ENCODE measurements at regions not wholly inside any gene's neighbourhood (a gene's known extent, or its start where the extent isn't known, plus 50 kb on each side); places are given as distances from the start of the nearest gene placed in this dataset.

DNA sequence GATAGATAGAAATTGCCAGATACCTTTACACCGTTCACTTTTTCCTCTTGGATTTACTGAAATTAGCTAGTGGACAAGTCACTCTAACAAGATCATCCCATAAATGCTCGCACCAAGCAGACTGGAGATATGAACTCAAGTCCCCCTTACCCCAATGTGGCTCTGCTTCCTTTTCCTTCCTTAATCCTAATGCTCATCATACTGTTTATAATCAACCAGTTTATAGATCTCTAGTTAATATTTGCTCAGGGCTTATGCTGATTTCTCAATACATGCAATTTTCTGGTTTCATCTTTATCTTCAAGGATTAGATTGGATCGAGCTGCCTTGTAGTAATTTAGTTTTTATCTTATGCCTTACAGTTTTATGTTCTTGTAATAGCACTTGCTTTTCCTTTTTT lies 318.3 kb upstream of the KLHL29 start:
- DNase-seq: no peak

DNA sequence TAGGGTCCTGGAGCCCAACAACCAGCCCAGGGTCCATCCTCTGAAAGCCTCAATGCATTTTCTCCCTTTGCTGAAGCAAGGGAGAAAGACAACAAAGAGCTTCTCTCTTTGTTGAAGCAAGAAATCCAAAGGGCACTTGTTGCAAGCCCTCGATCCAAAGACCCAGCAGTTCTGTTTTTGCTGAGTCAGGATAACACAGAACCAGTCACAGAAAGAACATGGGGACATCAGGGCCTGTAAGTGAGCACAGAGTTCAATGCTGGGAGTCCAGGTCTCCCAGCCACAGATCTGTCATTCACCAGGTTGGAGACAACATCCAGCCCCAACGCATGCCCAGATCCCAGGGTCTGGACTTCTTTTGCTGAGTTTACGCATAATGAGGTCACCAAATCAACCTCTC lies 315.8 kb upstream of the KLHL29 start:
- DNase-seq: no peak

DNA sequence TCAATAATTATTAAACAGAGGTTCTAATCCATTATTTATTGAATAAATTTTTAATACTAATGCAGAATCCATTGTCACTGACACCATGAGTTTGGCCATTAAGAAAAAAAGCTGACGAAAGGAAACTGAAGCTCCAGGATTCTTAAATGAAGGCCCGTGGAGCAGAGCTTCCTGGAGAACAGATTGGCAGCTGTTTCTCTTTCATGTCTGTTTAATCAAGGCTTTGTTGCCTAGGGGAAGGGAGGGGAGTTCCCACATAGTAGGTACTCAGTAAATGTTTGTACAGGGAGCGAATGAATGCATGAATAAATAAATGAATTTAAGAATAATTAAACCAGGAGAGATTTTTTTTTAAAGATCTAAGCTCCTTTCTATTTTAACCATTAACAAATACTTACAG lies 315.1 kb upstream of the KLHL29 start:
- DNase-seq: no peak

DNA sequence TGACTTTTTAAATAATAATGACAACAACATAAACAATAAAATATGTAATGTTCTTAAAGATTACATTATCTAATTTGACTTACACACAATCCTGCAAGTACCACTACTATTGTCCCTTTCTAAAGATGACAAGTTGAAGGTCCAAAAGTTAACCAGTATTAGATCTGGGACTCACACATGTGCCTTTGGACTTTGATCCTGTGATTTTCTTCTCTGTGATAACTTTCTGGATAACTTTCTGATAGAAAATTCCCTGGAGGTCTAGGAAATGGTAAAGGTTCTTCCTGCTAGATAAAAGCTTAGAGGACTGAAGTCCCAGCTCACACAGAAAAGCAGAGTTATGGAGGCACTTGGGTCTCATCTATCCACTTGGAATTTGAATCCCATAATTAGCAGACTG lies 311.9 kb upstream of the KLHL29 start:
- DNase-seq: no peak

DNA sequence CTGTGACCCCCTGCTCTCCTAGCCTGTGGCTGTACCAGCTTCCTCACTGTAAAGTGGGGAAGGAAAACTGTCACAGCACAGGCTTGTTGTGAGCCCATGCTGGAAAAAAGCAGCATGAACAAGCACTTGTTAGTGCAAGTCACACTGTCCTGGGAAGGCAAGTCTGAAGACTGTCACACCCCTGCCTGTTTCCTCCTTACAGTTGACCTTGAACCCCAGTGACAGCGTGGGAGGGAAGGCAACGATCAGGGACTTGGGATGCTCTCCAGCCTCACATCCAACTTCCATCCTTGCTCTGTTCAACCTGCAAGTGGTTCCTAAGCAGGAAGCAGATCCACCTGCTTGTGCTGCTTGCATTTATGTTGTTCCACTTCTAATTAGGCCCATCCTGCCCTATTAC lies 311.3 kb upstream of the KLHL29 start:
- no peak for DNase-seq

DNA sequence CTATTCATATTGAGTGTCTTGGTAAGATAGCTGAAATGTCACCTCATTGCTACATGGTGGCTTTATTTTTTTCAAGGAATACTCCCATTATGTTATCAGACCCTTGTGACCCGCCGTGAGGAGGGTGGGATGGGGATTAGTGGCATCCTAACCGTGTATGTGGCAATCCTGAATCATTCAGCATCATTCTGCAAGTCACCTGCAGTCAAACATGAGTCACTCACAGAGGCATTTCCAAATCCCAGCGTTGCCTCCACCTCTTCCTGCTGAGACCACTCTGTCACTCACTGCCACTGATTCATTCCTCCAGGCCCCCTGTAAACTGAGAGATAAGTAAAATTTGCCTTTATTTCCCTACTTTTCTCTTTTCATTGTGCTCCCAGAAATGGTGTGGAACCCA lies 307.4 kb upstream of the KLHL29 start:
- no peak for DNase-seq

DNA sequence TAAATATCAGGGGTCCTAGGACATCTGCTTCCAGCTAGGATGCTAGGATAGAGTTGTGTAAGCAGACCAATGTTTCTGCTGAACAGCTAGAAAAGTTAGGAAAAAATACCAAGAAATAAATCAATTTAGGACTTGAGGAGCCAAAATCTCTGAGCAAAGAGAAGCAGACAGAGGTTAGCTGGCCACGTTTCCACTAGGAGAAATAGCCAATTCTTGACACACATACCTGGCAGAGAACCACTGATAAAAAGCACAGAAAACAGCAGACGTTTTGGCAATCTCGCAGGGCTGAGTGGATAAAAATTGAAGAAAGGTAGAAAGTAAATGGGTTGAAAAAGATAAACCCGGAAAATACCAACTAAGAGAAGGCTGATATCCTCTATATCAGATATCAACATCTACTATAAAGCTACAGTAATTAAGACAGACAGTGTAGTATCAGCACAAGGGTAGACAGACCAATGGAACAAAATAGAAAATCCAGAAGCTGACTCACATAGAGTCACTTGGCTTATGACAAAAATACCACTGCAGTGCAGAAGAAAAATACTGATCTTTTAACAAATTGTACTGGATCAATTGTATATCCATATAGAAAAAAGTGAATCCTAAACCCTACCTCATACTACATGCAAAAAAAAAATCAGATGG lies 306.1 kb upstream of the KLHL29 start:
- DNase-seq: no peak

DNA sequence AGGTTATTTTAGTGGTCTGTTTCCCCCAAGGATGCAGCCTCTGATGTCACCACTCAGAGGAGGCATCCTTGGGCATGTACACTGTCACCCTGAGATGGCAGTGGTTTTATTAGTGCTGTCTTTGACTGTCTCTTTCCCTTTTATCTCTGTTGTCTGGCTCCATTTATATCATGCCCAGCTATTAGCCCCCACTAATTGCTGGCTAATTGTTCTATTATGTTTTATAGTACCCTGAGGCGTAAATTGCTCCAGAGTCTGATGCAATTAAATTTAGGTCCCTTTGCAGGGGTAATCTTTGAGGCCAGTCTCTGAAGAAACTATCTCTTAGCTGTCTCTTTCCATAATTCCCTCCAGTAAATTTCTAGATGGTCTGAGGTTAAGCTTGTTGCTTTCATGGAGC lies 301.0 kb upstream of the KLHL29 start:
- DNase-seq: no peak

DNA sequence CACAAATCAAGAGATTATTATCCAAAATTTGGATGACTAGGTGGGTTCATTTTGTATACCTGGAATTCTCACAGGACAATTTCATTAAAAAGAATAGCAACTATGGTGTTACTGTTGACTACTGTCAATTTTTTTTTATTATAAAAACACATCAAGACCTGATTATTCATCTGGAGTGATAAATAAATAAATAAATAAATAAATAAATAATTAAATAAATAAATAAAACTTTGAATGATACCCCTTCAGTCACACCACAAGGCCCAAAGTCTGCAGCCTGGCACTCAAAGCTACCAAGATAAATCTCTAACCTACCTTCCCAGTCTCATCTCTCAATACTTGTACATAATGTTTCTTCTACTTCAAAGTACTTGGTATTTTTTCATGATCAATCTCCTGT lies 294.0 kb upstream of the KLHL29 start:
- no peak for DNase-seq

DNA sequence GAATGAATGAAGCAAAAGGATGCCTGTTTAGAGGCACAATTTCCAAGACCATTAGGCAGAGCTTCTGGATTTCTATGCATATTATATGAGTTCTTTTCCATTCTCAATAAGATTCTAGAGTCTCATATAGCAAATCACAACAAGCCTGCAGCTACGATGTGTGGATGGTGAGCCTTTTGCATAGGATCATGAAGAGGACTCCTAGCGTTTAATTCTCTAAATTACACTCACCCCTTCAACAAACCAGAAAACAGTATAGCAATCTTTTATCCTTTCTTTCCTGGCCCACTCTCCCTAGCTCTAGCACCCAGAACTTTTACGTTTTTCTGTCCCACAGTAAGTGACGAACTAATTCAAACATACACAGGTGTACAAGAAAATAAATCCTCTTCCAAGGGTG lies 293.1 kb upstream of the KLHL29 start:
- DNase-seq: no peak

DNA sequence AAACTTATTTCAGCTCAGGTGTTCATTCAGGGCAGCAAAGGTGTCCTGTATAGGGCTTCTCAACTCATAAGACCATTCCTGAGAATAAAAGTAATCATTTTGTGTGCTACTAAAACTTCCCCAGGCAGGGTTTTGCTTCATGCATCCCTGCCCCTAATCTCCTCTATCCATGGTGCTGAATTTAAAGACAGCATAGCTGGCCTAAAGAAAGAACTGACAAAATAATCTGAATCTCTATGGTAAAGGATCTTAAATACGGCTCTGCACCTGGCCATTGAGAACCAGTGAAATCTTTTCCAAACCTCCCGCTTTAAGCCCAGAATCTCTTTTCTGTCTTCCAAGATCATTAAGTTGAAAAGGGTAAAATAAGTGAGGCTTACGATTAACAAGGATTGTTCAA lies 292.1 kb upstream of the KLHL29 start:
- DNase-seq: peak; percentile 12

DNA sequence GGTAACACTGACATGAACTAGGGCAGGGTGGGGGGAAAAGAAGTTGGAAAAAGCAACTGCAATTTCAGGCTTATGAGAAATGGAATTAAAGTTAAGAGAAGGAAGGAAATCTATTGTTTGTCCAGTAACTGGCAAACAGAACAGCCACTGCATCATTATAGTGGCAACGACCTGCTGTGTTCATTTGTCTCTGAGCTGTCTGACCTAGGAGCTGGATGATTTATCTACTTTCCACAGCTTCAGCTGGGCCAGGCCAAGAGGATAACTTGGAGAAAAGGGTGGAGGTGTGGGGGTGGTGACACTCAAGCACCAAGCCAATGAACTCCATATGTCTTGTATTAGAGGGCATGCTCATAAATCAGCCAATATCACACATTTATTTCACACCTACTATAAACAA lies 291.5 kb upstream of the KLHL29 start:
- DNase-seq: no peak

DNA sequence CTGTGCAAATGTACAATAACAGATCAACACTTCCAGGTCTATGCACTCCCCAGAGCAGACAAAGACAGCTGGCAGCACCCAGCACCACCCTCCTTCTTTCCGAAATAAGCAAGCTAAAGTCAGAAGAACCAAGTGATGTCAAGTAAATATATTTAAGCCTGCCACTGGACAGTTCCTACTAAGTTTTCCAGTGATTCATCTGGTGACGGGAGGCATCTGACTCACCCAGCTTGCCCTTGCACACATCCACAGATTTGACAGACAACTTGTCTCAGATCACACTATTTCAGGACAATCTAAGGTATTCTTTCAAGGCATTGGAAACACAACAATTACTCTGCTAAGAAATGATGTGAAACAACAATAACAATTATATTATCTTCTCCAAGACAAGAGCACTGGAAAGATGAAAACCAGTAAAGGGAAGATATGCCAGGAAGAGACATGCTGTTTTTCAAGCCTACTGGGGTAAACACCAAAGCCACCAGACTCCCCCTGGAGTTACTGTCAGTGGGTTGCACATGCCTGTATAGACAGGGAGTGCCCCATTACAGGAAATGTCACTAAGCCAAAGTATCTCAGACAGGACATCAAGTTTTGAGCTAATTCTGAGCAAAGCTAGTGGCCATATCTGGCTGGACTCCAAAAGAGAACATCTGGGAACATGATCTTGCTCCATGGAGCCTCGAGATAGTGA lies 287.9 kb upstream of the KLHL29 start:
- DNase-seq: no peak

DNA sequence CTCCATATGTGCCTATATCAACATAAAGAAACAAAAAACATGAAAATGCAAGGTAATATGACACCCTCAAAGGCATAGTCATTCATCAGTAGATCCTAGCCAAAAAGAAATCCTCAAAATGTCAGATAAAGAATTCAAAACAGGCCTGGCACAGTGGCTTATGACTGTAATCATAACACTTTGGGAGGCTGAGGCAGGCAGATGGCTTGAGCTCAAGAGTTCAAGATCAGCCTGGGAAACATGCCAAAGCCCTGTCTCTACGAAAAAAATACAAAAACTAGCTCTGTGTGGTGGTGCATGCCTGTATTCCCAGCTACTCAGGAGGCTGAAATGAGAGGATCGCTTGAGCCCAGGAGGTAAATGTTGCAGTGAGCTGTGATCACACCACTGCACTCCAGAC lies 284.6 kb upstream of the KLHL29 start:
- no peak for DNase-seq

DNA sequence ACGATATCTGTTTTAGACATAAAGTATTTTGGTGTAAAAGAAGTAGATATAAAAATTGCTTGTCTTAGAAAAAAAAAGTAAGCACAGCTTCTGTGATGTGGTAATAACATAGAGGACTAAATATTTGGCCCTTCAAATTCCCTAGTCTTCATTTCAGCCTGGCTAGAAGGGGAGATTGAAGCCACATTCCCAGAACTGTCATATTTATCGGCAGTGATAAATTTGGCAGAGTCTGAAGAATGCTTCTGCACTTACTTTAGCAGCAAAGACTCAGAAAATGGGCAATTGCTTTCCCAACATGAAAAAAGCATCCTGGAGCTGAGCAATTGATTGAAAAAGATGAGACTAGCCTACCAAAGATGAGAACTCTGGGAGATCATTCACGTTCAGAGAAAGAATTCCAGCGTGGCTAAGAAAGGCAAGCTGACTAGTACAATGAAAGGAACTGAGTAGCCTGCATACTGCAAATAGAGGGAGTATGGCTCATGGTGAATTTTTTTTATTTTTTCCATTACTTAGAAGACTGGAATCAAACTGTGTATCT lies 278.7 kb upstream of the KLHL29 start:
- DNase-seq: no peak

DNA sequence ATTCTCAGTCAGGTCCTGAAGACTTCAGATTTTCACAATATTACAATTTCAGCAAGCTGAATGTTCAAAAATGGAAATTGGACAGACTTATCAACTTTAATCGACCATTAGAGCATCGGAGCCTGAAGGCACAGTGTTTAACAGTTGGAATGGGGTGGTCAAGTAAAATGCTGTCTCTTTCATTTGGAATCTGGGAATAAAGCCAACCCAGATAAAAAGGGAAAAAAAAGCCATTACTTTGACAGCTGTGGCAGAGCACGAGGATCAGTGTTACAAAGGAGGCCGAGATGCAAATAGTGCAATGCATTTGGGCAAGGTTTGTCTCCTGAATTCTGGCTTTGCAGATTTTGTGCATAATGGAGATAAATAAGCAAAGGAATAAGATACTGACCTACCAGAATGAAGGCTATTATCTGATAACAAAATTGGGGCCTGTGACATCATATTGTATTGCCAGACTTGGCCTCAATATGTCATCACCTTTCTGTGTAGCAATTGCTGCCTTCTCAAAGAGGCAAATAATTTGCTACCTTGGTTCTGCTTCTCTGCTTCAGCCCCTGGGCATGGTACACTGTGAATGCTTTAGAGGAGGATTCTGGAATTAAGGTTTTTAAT lies 277.5 kb upstream of the KLHL29 start:
- DNase-seq: no peak

DNA sequence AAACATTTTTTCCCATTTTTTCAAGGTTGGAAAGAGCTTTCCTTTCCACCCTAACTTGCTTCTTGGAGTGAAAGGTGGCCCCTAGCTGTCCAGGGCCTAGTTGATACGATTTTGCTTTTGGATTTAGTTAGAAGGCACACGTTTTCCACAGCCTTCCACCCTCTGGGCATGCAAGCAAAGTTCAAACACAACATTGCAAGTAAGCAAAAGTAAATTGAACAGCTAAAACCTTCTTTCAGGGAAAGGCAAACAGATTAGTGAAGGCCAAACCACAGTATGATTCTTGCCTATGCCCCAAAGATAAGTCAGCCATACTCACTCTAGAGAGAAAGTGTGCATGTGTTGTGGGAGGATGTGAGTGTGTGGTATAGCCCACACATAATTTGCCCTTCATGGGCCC lies 273.7 kb upstream of the KLHL29 start:
- no peak for DNase-seq

DNA sequence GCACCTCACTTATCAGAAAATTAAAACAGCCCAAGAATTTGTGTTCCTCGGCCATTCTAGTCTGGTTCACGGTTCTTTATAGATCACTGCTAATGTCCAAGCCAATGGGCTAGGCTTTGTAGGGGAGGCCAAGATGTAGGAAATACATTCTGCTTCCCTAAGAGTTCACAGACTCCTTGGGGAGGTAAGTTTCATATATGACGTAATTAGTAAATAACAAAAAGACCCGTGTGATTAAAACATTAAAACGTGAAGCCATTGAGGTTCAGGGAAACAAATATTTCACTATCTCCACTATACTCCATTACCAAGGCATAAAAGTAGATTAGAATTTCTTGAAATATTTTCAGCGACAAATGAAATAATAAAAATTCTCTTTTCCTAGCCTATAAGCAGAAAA lies 272.5 kb upstream of the KLHL29 start:
- no peak for DNase-seq

DNA sequence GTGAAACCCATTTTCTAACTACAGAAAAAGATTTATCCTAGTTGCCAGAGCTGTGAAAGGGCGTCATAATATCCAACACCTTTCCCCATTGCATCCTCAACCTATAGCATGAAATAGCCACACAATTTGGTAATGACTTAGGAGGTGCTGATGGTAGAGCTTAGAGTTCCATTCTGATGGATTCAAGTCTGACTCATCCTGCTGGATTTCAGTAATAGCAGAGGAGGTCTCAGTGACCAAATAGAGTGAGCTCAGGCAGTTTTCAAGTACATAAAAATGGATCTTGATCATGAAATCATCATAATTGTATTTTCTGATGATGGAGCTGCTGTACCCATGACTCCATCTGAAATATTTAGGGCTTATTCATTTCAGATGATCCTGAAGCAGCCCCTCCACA lies 270.7 kb upstream of the KLHL29 start:
- no peak for DNase-seq

DNA sequence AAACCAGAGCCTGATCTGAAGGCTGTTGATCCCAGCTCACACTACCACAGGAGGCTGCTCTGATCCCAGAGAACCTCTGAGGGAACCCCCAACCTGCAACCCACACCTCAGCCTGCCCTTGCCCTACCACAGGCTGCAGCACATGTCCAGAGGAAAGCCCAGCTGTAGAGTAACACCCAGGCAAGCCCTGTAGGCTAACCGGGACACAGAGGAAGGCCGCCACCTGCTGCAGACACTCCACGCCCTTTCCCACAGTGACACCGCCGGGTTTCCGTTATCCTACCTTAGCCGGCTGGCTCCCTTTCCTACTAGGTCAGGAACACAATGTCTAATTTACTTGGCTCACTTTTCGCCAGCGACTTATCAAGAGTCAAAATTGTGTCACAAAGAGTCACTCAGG lies 266.7 kb upstream of the KLHL29 start:
- DNase-seq: no peak

DNA sequence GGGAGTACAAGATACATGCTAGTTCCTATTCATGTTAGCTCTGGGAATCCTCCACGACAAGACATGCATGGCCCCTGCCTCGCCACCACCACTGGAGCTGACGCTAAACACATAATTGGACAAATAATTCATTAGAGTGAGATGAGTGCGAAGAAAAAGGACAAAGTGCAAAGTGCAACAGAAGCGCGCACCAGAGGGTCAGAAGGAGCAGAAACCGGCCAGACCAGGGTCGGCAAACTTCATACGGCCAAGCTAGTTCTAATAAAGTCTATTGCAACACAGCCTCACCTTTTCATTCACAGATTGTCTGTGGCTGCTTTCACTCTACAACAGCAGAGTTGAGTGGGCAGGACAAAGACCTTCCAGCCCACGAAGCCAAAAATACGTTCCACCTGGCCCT lies 266.1 kb upstream of the KLHL29 start:
- DNase-seq: no peak

DNA sequence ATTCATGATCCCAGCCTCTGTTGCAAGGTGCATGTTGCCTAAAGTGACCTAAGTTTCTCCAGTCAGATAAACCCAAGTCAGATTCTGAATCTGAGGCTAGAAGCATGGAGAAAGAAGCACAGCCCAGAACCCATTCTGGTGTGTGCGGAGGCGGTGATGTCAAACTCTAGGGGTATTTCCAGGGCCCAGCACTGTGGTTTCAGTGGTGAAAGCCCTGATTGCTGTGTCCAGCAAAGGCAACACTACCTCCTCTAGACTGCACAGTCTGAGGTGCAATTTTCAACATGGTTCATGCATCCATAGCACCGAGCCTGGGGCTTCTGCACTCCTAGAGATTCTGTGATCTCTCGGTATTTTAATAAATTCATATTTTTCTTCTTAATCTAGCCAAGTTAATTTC lies 264.8 kb upstream of the KLHL29 start:
- no peak for DNase-seq

DNA sequence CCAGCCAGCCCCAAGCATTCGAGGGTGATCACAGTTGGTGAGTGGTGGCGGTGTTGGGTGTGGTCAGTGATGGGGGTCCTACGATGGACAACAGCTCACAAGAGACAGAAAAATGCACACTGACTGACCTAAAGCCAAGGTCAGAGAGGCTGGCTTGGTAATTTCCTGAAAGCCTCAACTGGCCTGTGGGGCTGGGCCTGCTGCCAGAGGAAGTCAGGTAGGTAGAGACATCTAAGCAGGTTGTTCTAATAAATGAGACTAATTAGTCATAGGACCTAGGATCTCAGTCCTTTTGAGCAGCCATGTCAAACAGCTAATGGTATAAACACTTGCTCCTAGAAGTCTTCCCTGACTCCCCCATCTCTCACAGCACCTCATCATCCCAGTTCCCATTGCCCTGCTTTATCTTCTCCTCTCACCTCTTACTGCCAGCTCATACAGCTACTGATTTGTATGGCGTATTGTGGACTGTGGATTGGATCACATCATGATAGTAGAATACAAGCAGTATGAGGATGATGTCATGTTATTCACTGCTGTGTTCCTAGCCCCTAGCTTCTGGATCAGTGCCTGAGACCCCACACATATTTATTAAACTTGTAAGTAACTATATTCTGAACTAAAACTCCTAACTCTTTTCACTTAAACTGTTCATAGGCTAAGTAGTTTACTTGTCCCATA lies 262.9 kb upstream of the KLHL29 start:
- DNase-seq: no peak
